ENCODE measurements at regions not wholly inside any gene's neighbourhood (a gene's known extent, or its start where the extent isn't known, plus 50 kb on each side); places are given as distances from the start of the nearest gene placed in this dataset.
"Not testable (repeated sequence)": the region's sequence is repeated elsewhere in the genome, so short reads cannot be mapped to it uniquely, and the experiment has no call there.

- in situ Hi-C loops (cut with HindIII; ENCODE audit: low pct_unique_long_range_greater_than_20kb, low sequenced_read_pairs) = no loop called here
Measured at GRCh38 chr15:59906046-59906445, 98.1 kb upstream of the FOXB1 start.

GRCh38 chr15:59905176-59905575, 98.9 kb upstream of the FOXB1 start:
- in situ Hi-C loops (cut with HindIII; ENCODE audit: low pct_unique_long_range_greater_than_20kb, low sequenced_read_pairs) = no loop called here
- DNase-seq (ENCODE audit: low read depth) = no peak

More at GRCh38 chr15:59906046-59906445, 98.1 kb upstream of the FOXB1 start:
- DNase-seq (ENCODE audit: low read depth) = no peak

GRCh38 chr15:59904450-59905135, 99.5 kb upstream of the FOXB1 start:
- in situ Hi-C loops (cut with HindIII; ENCODE audit: low pct_unique_long_range_greater_than_20kb, low sequenced_read_pairs) = no loop called here
- no peak for DNase-seq (ENCODE audit: low read depth)

GRCh38 chr15:59896663-59897074, 107.4 kb upstream of the FOXB1 start:
- in situ Hi-C loops (cut with HindIII; ENCODE audit: low pct_unique_long_range_greater_than_20kb, low sequenced_read_pairs) = no loop called here
- DNase-seq (ENCODE audit: low read depth) = no peak

GRCh38 chr15:59894835-59895234, 109.3 kb upstream of the FOXB1 start:
- in situ Hi-C loops (cut with HindIII; ENCODE audit: low pct_unique_long_range_greater_than_20kb, low sequenced_read_pairs) = no loop called here
- DNase-seq (ENCODE audit: low read depth) = no peak

- in situ Hi-C loops (cut with HindIII; ENCODE audit: low pct_unique_long_range_greater_than_20kb, low sequenced_read_pairs) = no loop called here
- peak; percentile 12 for DNase-seq (ENCODE audit: low read depth)
Measured at GRCh38 chr15:59892985-59893384, 111.1 kb upstream of the FOXB1 start.

GRCh38 chr15:59887870-59888269, 116.2 kb upstream of the FOXB1 start:
- in situ Hi-C loops (cut with HindIII; ENCODE audit: low pct_unique_long_range_greater_than_20kb, low sequenced_read_pairs); DNase-seq (ENCODE audit: low read depth): not testable (repeated sequence)

- DNase-seq (ENCODE audit: low read depth) = no peak
- in situ Hi-C loops (cut with HindIII; ENCODE audit: low pct_unique_long_range_greater_than_20kb, low sequenced_read_pairs) = no loop called here
Measured at GRCh38 chr15:59887211-59887610, 116.9 kb upstream of the FOXB1 start.

- DNase-seq (ENCODE audit: low read depth) = no peak
- in situ Hi-C loops (cut with HindIII; ENCODE audit: low pct_unique_long_range_greater_than_20kb, low sequenced_read_pairs) = no loop called here
Measured at GRCh38 chr15:59886441-59886840, 117.7 kb upstream of the FOXB1 start.

GRCh38 chr15:59885832-59886231, 118.3 kb upstream of the FOXB1 start:
- DNase-seq (ENCODE audit: low read depth) = no peak

GRCh38 chr15:59879506-59880265, 124.4 kb upstream of the FOXB1 start:
- in situ Hi-C loops (cut with HindIII; ENCODE audit: low pct_unique_long_range_greater_than_20kb, low sequenced_read_pairs) = no loop called here
- no peak for DNase-seq (ENCODE audit: low read depth)

More at GRCh38 chr15:59885832-59886231, 118.3 kb upstream of the FOXB1 start:
- in situ Hi-C loops (cut with HindIII; ENCODE audit: low pct_unique_long_range_greater_than_20kb, low sequenced_read_pairs) = no loop called here

- DNase-seq (ENCODE audit: low read depth) = no peak
- in situ Hi-C loops (cut with HindIII; ENCODE audit: low pct_unique_long_range_greater_than_20kb, low sequenced_read_pairs) = no loop called here
Measured at GRCh38 chr15:59876140-59876539, 128.0 kb upstream of the FOXB1 start.

- no peak for DNase-seq (ENCODE audit: low read depth)
- in situ Hi-C loops (cut with HindIII; ENCODE audit: low pct_unique_long_range_greater_than_20kb, low sequenced_read_pairs) = no loop called here
Measured at GRCh38 chr15:59873644-59874272, 130.4 kb upstream of the FOXB1 start.

- DNase-seq (ENCODE audit: low read depth) = no peak
- in situ Hi-C loops (cut with HindIII; ENCODE audit: low pct_unique_long_range_greater_than_20kb, low sequenced_read_pairs) = no loop called here
Measured at GRCh38 chr15:59867086-59867855, 136.8 kb upstream of the FOXB1 start.

GRCh38 chr15:59866642-59867041, 137.5 kb upstream of the FOXB1 start:
- DNase-seq (ENCODE audit: low read depth) = no peak
- in situ Hi-C loops (cut with HindIII; ENCODE audit: low pct_unique_long_range_greater_than_20kb, low sequenced_read_pairs) = no loop called here

GRCh38 chr15:59862191-59863155, 141.6 kb upstream of the FOXB1 start:
- in situ Hi-C loops (cut with HindIII; ENCODE audit: low pct_unique_long_range_greater_than_20kb, low sequenced_read_pairs) = no loop called here
- DNase-seq (ENCODE audit: low read depth) = no peak

- in situ Hi-C loops (cut with HindIII; ENCODE audit: low pct_unique_long_range_greater_than_20kb, low sequenced_read_pairs) = no loop called here
- DNase-seq (ENCODE audit: low read depth) = no peak
Measured at GRCh38 chr15:59847968-59848367, 156.1 kb upstream of the FOXB1 start.
